GM19238 (cell line): ENCODE measurements at regions not wholly inside any gene's neighbourhood (a gene's known extent, or its start where the extent isn't known, plus 50 kb on each side); places are given as distances from the start of the nearest gene placed in this dataset.

Source experiments
- DNase-seq: peaks from one replicate; pipeline ENCODE4 v3.0.0; 2011; ENCODE audit warnings: low spot score; ENCODE audit not compliant: insufficient read length

DNA sequence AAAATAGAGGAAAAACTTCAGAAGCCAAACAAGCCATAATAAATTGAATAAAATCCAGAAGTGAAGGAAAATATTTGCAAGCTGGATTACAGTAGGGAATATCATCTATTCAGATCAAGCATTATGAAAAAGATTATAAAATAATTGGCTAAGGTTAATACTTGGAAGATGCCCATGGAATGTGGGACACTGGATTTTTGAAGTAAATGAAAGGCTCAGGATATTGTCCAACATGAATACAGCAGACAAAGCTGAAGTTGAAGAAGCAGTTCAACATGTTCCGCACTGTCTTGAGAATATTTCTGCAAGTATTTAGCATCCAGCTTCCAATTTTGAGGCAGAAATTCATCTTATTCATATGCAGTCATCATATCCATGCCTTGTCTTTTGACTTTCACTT, 1278.4 kb upstream of the GJE1 start:
- no peak for DNase-seq

DNA sequence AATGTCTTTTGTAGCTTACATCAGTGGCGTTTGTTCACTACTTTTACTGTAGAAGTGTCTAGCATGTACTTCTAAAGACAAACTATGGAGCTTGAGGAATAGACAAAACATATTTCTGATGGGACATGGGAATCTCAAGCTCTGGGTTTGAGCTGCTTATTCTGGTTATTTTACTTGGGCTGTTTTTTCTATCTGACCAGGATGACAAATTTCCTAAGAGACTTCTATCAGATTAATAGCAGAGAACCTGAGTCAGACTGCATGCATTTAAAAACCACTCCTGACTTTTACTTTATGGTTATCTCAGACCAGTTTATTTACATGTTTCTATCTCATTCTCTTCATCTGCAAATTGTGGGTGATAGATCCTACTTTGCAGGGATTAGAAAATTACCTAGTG, 1282.3 kb upstream of the GJE1 start:
- DNase-seq = no peak

GRCh38 chr6:140849456-140849855, 1283.3 kb upstream of the GJE1 start:
- DNase-seq = no peak

GRCh38 chr6:140847262-140847645, 1285.5 kb upstream of the GJE1 start:
- no peak for DNase-seq

- DNase-seq = no peak
These were observed 1286.0 kb upstream of the GJE1 start for GRCh38 chr6:140846503-140847261.

- no peak for DNase-seq
These were observed 1287.0 kb upstream of the GJE1 start for GRCh38 chr6:140845701-140846100.

DNA sequence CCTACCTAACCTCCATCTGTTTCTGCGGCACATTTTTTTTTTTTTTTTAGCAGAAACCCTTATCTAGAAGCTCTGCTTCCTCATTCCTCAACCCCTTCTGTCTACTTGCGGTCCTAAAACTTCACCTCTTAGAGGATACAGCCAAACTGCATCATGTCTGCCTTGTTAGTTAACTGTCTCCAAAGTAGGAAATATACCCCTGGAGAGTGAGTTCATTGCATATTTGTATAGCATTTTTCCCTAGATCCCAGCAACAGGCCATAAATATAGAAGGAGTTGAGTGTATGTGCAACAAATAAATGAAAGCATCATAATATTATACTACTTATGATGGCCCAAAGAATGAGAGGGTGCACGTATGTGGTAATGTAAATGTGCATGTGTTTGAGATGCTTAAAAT, 1288.6 kb upstream of the GJE1 start:
- no peak for DNase-seq

DNA sequence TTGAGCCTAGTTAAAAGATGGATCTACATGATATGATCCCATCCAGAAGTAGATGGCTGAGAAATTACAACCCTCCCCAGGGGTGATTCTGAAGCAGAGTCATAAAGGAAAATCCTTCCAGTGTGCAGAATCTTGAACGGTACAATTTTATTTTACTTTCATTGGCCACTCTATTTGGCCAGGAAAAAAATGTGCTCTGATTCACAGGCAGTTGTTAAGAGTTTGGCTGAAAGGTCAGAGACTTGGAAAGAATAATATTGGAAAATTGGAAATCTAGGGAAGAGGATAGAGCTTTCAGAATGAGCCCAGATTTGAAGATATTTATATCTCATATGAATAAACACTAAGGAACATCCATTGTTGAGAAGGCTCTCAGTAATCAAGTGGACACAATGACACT, 1299.3 kb upstream of the GJE1 start:
- no peak for DNase-seq

DNA sequence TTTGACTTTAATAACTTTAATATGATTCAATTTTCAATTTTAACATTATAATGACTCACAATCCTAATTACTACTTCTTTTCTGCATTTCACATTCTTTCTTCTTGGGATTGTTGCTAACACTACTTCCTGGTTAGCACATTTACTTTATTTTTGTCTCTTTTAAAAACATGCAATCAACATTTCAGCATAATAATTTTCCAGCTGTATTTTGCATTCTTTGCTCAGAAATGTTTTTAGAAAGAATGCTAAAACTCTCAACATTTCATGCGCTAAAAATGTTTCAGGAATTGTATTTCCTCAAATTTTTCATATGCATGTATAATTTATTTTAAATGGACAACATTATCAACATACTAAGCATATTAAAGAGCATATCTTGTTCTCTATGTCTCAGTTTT, 1302.1 kb upstream of the GJE1 start:
- no peak for DNase-seq

- no peak for DNase-seq
These were observed 1303.9 kb upstream of the GJE1 start for GRCh38 chr6:140828856-140829255.

DNA sequence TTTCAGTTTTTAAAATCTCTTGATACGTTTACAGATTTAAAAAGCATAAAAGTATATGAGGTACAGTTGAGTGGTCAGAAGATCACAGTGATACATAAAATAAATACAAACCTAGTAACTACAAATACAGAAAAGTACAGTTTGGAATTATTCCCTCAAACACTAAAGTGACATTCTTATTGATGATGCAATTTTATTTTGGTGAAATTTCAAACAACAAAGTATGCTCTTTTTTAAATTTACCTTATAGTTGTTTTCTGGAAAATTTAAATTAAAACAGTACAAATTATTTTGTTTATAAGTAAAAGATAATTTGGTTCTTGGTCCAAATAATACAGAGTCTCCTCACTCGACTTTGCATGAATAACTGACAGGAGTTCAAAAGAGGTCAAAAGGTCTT, 1305.1 kb upstream of the GJE1 start:
- no peak for DNase-seq

DNA sequence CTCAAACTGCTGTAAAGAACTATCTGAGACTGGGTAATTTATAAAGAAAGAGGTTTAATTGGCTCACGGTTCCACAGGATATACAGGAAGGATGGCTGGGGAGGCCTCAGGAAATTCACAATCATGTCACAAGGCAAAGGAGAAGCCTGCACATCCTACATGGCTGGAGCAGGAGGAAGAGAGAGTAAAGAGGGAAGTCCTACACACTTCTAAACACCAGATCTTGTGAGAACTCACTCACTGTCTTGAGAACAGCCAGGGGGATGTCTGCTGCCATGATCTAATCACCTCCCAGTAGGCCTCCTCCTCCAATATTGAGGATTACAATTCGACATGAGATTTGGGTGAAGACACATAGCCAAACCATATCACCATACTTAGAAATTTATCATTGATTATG, 1307.0 kb upstream of the GJE1 start:
- DNase-seq = no peak

DNA sequence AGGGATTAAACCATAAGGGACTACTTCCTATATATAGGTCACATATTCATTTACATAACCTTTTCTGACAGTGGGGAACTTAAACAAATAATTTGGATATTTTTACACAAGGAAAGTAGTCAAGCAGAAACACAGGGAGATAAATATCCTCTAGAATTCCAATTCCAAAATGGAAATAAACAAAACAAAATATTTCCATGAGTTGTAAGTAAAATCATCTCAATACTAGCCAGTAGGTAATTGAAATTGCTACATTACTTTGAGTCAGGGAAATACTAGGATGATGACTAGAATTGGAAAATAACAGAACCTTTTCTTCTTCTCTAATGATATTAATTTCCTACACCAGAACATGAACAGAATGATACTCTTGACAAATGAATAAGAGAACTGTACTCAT, 1308.1 kb upstream of the GJE1 start:
- DNase-seq = no peak

- DNase-seq = no peak
These were observed 1311.5 kb upstream of the GJE1 start for GRCh38 chr6:140821196-140821595.

GRCh38 chr6:140817176-140817575, 1315.5 kb upstream of the GJE1 start:
- DNase-seq = no peak

DNA sequence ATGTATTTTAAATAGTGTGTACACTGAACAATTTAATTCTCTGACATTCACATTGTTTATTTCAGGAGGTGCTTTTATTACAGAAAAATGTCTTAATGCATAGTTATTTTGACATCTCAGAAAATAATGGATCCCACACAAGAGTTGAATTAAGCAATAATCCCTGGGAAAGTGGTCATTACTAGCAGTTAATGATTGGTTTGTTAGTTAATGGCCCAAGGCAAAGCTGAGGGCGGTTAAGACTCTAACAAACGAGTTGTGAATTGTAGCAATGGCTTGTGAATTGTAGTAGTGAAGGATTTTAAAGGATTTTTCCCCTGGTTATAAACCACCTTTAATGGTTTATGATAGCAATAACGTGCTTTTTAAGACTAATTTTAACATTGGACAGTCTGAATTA, 1316.0 kb upstream of the GJE1 start:
- no peak for DNase-seq

- DNase-seq = no peak
These were observed 1320.1 kb upstream of the GJE1 start for GRCh38 chr6:140812636-140813035.

DNA sequence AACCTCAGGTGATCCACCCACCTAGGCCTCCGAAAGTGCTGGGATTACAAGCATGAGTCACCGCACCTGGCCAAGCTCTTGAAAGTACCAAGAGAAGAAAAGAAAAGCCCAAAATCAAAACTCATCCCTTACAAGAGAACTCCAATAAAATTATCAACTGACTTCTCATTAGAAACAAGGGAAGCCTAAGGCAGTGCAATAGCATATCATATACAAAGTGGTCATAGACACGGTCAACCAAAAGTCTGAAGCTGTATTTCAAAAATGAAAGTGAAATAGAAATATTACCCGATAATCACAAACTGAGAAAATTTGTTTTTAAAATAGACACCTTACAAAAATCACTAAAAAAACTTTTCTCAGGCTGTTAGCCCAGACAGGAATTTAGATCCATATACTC, 1321.1 kb upstream of the GJE1 start:
- no peak for DNase-seq

GRCh38 chr6:140809694-140810101, 1323.0 kb upstream of the GJE1 start:
- DNase-seq = no peak

DNA sequence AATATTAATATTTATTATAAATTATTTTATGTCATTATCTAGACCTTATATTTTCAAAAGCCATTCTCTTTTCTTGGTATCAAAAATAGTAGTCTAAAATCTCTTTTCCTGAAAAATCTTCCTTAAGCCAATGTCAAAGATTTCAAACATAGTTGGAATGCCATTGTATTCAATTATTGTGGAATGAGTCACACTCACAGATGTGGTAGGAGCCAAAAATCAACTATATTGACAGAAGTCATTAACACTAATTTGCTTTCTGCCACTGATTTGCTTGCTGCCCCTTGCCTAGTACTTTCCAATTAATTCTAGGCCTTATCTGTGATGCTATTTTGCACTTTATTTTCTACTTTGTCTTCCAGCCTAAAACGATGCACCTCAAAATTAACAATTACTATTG, 1326.3 kb upstream of the GJE1 start:
- no peak for DNase-seq

- no peak for DNase-seq
These were observed 1338.2 kb upstream of the GJE1 start for GRCh38 chr6:140794544-140794943.

GRCh38 chr6:140790109-140790508, 1342.6 kb upstream of the GJE1 start:
- DNase-seq = no peak

DNA sequence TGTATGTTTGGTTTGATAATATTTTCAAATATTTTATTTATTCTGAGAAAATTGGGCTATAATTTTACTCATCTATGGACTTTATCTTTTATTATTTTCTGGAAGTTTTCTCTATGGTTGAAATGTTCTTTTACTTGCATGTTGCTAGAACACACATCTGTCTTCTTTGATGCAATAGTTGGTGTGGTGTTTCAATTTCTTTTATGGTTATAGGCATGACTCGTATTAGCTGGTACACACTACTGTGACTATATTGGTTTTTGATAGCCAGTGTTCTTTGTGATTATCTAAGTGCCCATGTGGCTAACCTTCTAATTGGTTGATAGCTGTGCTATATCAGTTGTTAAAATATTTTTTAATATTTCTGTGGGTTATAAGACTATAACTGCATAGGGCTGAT, 1343.3 kb upstream of the GJE1 start:
- no peak for DNase-seq

DNA sequence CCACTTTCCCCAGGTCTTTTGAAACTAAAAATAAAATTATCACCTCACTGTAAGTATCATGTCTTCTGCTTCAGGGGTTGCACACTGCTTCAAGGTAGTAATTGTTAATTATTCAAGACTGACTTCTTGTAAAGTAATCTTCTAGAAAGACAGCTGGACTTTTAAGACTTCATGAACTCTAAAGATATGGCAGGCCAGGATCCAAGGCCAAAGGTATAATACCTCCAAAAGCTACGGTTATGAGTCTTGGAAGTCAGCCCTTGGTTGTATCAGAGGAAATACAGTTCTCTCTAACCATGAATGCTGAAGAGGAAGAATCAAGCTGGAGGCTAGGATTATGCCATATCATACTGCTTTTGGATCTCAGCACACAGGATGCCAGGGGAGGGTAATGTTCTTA, 1346.8 kb upstream of the GJE1 start:
- DNase-seq = no peak
